KMS-11 (cell line): ENCODE measurements at regions not wholly inside any gene's neighbourhood (a gene's known extent, or its start where the extent isn't known, plus 50 kb on each side); places are given as distances from the start of the nearest gene placed in this dataset.

Source experiments
- H2AFZ ChIP-seq: fragments of 200-600 bp; sonication (generic); 2 replicates; pipeline ENCODE4 v1.6.1; 2016; ENCODE audit warnings: antibody characterized with exemption, mixed run types, low read depth
- H3K27ac ChIP-seq: fragments of 200-600 bp; sonication (generic); 2 replicates; pipeline ENCODE4 v1.6.1; 2016; ENCODE audit warnings: mild to moderate bottlenecking, mixed run types
- H3K27me3 ChIP-seq: fragments of 200-600 bp; sonication (generic); 2 replicates; pipeline ENCODE4 v1.6.1; 2017; ENCODE audit warnings: mild to moderate bottlenecking, low read depth, mixed run types, moderate library complexity; ENCODE audit not compliant: insufficient read depth
- H3K36me3 ChIP-seq: fragments of 200-600 bp; sonication (generic); 2 replicates; pipeline ENCODE4 v1.6.1; 2017; ENCODE audit warnings: mild to moderate bottlenecking, mixed run types; ENCODE audit not compliant: insufficient read depth
- H3K4me1 ChIP-seq: fragments of 200-600 bp; sonication (generic); 2 replicates; pipeline ENCODE4 v1.6.1; 2016; ENCODE audit warnings: mild to moderate bottlenecking, low read depth, mixed run types; ENCODE audit not compliant: poor library complexity, severe bottlenecking
- H3K4me2 ChIP-seq: fragments of 200-600 bp; sonication (generic); 2 replicates; pipeline ENCODE4 v1.7.0; 2016; ENCODE audit warnings: mild to moderate bottlenecking, mixed run types
- H3K4me3 ChIP-seq: fragments of 200-600 bp; sonication (generic); IDR thresholded peaks from 2 replicates; pipeline ENCODE4 v1.6.1; 2017; ENCODE audit warnings: low read depth, low read length, mixed read lengths; ENCODE audit not compliant: insufficient read depth
- H3K79me2 ChIP-seq: fragments of 200-600 bp; sonication (generic); 2 replicates; pipeline ENCODE4 v1.6.1; 2016; ENCODE audit warnings: low read depth, mixed run types; ENCODE audit not compliant: insufficient read depth
- H3K9ac ChIP-seq: fragments of 200-600 bp; sonication (generic); 2 replicates; pipeline ENCODE4 v1.6.1; 2016; ENCODE audit warnings: mild to moderate bottlenecking, mixed run types
- H4K20me1 ChIP-seq: fragments of 200-600 bp; sonication (generic); 2 replicates; pipeline ENCODE4 v1.6.1; 2016; ENCODE audit warnings: mild to moderate bottlenecking, mixed run types; ENCODE audit not compliant: insufficient read depth
- TF ChIP-seq, protein P1 (sequence below): fragments of 200-600 bp; sonication (generic); conservative IDR thresholded peaks from 2 replicates; pipeline ENCODE4 v1.6.1; 2017; ENCODE audit warnings: low read depth, mild to moderate bottlenecking, antibody characterized with exemption, low read length, moderate library complexity, mixed read lengths

DNA sequence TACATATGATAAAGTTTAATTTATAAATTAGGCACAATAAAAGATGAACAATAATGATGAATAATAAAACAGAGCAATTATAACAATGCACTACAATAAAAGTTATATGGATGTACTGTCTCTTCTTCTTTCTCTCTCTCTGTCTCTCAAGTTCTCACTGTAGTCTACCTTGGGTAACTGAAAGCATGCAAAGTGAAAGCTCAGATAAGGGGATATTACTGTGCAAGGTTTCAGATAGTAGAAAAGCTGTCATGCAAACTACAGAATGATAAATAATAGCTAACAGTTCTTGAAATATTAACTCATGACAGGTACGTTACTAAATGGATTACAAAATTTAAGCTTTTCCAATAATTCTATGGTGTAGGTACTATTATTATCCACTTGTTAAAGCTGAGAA lies 311.9 kb upstream of the PRDM1 start:
- H2AFZ ChIP-seq: no peak overlapping the region
- H3K4me2 ChIP-seq: no peak overlapping the region
- H4K20me1 ChIP-seq: no peaks in the 10 kb centered on the region
- no peak overlapping the region for H3K27ac ChIP-seq
- H3K27me3 ChIP-seq: no peaks in the 10 kb centered on the region
- TF ChIP-seq, protein P1, sequence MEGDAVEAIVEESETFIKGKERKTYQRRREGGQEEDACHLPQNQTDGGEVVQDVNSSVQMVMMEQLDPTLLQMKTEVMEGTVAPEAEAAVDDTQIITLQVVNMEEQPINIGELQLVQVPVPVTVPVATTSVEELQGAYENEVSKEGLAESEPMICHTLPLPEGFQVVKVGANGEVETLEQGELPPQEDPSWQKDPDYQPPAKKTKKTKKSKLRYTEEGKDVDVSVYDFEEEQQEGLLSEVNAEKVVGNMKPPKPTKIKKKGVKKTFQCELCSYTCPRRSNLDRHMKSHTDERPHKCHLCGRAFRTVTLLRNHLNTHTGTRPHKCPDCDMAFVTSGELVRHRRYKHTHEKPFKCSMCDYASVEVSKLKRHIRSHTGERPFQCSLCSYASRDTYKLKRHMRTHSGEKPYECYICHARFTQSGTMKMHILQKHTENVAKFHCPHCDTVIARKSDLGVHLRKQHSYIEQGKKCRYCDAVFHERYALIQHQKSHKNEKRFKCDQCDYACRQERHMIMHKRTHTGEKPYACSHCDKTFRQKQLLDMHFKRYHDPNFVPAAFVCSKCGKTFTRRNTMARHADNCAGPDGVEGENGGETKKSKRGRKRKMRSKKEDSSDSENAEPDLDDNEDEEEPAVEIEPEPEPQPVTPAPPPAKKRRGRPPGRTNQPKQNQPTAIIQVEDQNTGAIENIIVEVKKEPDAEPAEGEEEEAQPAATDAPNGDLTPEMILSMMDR: no peak
- H3K79me2 ChIP-seq: no peaks in the 10 kb centered on the region
- no peak overlapping the region for H3K9ac ChIP-seq
- H3K4me3 ChIP-seq: no peak overlapping the region
- H3K4me1 ChIP-seq: peaks cover 41% of the 10 kb centered on the region
- H3K36me3 ChIP-seq: no peaks in the 10 kb centered on the region

DNA sequence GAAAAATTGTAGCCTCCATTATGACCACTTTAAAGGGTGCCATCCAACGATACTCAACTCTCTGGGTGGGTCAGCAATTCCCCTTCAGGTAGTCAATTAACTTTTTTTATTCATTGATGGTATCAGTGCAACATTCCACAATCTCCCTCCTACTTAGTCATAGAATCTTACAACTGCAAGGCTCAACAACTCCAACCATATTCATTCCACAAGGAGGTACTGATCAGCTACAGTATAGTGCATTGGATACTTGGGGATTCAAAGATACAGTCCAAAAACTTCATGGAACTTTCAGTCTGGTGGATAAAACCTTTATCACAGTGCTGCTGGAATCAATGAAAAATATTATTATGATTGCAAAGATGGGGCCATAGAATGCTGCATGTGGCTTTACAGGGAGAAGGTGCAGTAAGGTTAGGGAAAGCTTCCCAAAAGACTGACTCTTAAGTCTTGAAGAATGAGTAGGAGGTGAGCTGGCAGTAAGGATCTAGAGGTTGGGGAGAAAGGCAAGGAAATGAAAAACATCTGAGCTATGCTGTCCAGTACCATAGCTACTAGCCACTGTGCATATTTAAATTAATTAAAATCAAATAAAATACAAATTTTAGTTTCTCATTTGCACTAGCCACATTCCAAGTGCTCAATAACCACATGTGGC lies 314.7 kb upstream of the PRDM1 start:
- Histone ChIP-seq H3K27me3 (no peaks in the 10 kb centered on the region), H3K4me2 (peak overlapping the region; percentile 0; the same call in 1 of the 2 replicates), H3K79me2 (no peaks in the 10 kb centered on the region), H3K36me3 (no peaks in the 10 kb centered on the region), H3K9ac (no peak overlapping the region), H4K20me1 (no peaks in the 10 kb centered on the region), H3K27ac (no peak overlapping the region), H3K4me1 (peaks cover 35% of the 10 kb centered on the region), H2AFZ (no peak overlapping the region), H3K4me3 (no peak overlapping the region)
- TF ChIP-seq, protein P1: no peak

DNA sequence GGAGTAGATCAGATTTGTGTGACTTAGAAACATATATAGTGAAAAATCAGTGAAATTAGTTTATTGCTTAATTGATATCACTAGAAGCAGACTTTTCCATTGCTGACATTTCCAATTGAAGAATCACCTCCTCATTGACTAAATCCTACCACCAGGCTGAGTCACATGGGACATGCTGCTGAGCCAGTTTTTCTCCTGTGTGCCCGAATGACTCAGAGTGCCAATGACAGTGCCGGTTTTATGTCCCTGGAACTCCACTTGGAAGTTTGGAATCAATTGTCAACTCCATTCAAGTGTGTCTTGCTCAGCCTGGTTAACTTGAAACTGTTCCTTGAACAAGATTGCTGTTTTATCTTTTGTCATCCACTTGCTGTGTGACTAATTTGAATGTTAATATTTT lies 316.1 kb upstream of the PRDM1 start:
- no peak overlapping the region for H3K4me2 ChIP-seq
- H3K36me3 ChIP-seq: no peaks in the 10 kb centered on the region
- TF ChIP-seq, protein P1: no peak
- no peaks in the 10 kb centered on the region for H3K27me3 ChIP-seq
- H3K4me3 ChIP-seq: no peak overlapping the region
- H4K20me1 ChIP-seq: no peaks in the 10 kb centered on the region
- no peak overlapping the region for H3K27ac ChIP-seq
- peaks cover 35% of the 10 kb centered on the region for H3K4me1 ChIP-seq
- H3K9ac ChIP-seq: no peak overlapping the region
- no peak overlapping the region for H2AFZ ChIP-seq
- no peaks in the 10 kb centered on the region for H3K79me2 ChIP-seq

DNA sequence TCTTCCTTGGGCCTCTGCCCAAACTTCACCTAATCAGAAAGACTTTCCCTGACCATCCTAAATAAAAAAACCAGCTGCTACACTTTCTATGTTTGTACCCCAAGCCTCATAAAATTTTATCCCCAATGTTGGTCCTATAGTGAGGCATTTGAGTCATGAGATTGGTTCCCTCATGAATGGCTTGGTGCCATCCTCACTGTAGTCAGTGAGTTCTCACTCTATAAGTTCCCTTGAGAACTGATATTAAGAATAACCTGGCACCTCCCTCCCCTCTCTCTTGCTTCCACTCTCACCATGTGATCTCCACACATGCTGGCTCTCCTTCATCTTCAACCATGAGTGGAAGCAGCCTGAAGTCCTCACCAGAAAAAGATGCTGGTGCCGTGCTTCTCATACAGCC lies 316.9 kb upstream of the PRDM1 start:
- no peak overlapping the region for H3K9ac ChIP-seq
- H3K79me2 ChIP-seq: no peaks in the 10 kb centered on the region
- H4K20me1 ChIP-seq: no peaks in the 10 kb centered on the region
- H2AFZ ChIP-seq: no peak overlapping the region
- no peak overlapping the region for H3K27ac ChIP-seq
- no peak overlapping the region for H3K4me2 ChIP-seq
- no peak overlapping the region for H3K4me3 ChIP-seq
- peaks cover 28% of the 10 kb centered on the region for H3K4me1 ChIP-seq
- no peaks in the 10 kb centered on the region for H3K36me3 ChIP-seq
- TF ChIP-seq, protein P1: no peak
- no peaks in the 10 kb centered on the region for H3K27me3 ChIP-seq
